GM18519 (cell line): ENCODE measurements at regions not wholly inside any gene's neighbourhood (a gene's known extent, or its start where the extent isn't known, plus 50 kb on each side); places are given as distances from the start of the nearest gene placed in this dataset.

Source experiments
- ATAC-seq: cut with Tn5 transposase; IDR thresholded peaks from one replicate; pipeline ENCODE4 v1.9.1; 2021; ENCODE audit warnings: mild to moderate bottlenecking, moderate library complexity; ENCODE audit not compliant: unreplicated experiment, low FRiP score

GRCh38 chr4:173794662-173795061 is 264.6 kb upstream of the HAND2 start:
- no peak for ATAC-seq

DNA sequence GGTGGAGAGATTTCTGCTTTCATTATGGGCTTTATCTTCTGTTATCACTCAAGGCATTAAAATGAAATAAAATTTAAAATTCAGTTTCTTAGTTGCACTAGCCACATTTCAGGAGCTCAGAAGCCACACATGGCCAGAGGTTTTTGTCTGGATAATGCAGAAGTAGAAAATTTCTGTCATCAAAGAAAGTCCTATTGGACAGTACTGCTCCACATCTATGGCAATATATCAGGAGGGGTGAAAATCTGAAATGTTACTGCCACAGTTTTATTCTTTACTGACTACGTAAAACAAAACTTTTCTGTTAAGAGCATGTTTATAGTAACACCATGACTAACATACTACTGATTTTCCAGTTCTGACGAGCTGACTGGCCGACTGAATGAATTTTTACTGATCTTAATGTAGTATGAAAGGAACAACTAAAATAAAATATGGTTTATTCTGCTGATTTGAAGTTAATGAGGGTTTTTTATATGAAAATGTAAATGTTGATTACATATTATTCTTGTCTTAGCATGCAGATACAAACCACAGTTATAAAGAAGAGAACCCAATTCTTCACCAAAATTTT is 264.0 kb upstream of the HAND2 start:
- no peak for ATAC-seq

DNA sequence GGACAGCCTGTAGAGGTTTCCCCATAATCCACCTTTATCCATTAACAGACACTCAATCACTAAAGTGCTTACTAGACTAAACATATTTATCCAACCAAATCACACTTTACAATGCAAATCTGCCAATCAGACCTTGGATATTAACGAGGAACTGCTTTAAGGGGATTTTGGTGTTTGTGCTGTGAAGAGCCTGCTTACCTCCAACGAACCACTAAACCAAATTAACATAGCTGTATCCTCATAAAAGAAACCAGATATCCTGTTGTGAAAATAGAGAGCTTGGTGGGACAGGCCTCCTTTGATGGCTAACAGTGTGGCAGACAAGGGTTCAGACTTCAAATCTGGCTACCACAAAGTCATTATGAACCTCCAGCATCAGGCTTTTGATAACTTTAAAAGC is 252.6 kb upstream of the HAND2 start:
- no peak for ATAC-seq

GRCh38 chr4:173777921-173778320 is 247.9 kb upstream of the HAND2 start:
- ATAC-seq, result no peak

GRCh38 chr4:173777421-173777820 is 247.4 kb upstream of the HAND2 start:
- ATAC-seq, result no peak

DNA sequence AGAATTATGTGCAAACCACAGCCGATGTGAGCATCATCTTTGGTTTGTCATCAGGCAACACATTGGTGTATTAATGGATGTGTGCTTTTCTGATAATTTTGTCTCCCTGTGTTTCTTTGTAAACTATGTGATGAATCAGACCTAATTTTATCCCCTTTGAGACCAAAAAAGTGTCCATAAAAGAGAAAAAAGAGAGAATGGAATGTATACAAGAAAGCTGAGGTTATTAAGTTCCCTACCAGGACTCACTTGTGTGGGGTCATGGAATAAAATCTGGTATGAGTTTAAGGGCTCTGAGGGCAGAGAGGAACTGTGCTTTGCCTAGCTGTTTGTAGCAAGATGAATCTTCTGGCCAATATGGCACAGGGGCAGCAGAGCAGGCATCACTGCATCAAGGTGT is 239.5 kb upstream of the HAND2 start:
- no peak for ATAC-seq

DNA sequence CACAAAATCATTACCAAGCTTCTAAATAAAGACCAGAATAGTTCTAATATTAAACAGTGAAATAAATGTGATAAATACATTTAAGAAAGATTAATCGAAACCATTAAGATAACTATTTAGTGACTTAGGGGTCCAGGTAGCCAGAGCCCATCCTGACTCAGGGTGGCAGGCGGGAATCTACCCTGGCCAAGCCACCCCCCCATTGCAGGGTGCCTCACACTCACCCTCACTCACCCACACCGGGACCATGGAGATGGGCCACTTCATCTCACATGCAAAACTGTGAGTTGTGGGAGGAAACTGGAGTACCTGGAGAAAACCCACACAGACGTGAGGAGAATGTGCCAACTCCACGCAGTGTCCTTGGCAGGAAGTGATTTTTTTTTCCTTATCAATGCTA is 237.6 kb upstream of the HAND2 start:
- ATAC-seq, result no peak

DNA sequence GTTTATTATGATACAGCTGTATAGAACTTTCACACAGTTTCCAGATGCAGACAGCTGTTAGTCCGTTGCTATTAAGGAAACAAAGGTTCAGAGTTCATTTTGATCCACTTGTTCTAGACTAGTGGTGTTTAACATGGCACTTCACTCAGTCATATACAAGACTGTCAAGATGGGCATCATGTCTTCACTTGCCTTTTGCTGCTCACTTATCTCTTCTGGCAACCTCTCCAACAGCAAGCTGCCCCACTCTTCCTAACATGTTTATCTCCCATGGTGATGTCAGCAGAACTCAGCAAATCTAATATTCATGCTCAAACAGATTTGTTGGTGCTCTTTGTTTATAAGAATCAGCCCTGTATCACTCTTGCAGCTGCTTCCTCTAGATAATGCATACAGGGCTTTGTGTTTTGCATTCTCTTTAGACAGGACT is 236.2 kb upstream of the HAND2 start:
- ATAC-seq, result no peak

DNA sequence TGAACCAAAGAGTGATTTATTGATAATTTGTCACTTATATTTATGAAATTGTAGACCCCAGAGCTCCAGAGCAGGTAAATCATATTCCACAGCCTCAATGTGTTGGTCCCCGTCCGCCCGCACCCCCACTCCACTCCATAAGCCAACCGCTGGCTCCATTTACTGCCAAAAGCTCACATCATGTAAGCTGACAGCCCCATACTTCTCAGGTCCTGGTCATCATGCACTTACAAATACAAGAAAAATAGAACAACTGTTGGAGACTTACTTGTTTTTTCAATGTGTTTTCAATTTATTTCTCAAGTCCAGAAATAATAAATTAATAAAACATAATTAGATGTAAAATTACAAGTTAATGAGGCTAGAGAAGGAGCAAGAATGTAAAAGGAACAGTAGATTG is 235.7 kb upstream of the HAND2 start:
- no peak for ATAC-seq

- no peak for ATAC-seq
These were observed 233.4 kb upstream of the HAND2 start for GRCh38 chr4:173763389-173763788.

- ATAC-seq, result no peak
These were observed 231.9 kb upstream of the HAND2 start for GRCh38 chr4:173761938-173762337.

- no peak for ATAC-seq
These were observed 231.2 kb upstream of the HAND2 start for GRCh38 chr4:173761236-173761635.

DNA sequence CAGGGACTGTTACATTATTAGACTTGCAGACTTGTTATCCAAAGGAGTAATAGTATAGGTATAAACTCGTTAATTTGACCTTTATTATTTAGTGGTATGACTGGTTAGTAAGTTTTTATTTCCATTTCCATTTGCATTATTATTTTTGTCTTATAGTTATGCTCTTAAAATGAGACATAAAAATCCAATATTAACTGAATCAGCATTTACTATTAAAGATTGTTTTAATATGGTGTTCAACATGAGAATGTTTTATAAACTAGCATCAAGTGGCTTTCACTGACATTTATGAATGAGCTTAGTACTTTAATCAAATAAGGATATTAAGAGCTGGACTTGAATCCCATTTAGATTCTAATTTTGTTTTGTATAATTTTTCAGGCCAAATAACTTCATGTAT is 228.1 kb upstream of the HAND2 start:
- no peak for ATAC-seq

DNA sequence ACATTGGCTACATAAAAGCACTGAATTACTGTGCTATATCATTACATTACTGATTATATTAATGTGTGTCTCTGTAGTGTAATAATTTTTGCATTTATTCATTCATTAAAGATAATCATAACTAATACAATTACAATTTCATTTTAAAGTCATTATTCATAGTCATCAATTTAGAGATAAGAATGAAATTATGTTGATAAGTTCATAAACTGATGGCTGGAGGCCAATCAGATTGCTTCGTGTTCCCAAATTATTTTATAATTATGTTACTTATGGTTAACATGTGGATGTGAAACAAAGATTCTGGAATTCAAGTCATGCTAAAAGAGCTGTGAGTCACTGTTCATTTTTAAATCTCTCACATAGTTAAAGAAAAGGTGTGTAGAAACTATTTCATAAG is 223.4 kb upstream of the HAND2 start:
- ATAC-seq, result no peak

GRCh38 chr4:173752610-173753230 is 222.7 kb upstream of the HAND2 start:
- no peak for ATAC-seq

GRCh38 chr4:173748353-173748752 is 218.3 kb upstream of the HAND2 start:
- no peak for ATAC-seq

GRCh38 chr4:173747537-173748257 is 217.7 kb upstream of the HAND2 start:
- ATAC-seq, result no peak

- ATAC-seq, result no peak
These were observed 216.4 kb upstream of the HAND2 start for GRCh38 chr4:173746424-173746823.

DNA sequence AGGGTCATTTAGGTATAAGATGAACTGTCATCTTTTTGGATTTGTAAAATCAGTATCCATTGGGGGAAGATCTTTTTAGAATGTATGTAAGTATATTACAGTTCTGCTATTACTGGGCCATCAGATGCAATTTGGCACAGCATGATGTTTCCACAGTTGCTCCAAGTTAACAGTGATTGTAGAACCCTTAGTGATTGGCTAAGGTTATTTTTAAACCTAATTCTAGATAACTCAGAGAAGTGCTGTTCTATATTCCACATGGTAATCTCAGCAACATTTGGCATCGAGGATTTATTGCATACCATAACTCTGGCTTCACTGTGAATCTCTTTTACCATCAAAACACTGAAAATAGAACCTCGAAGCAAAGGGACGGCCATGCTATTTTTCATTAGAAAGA is 215.7 kb upstream of the HAND2 start:
- ATAC-seq, result no peak

GRCh38 chr4:173736840-173737239 is 206.8 kb upstream of the HAND2 start:
- ATAC-seq, result no peak

- no peak for ATAC-seq
These were observed 205.6 kb upstream of the HAND2 start for GRCh38 chr4:173735585-173735984.

DNA sequence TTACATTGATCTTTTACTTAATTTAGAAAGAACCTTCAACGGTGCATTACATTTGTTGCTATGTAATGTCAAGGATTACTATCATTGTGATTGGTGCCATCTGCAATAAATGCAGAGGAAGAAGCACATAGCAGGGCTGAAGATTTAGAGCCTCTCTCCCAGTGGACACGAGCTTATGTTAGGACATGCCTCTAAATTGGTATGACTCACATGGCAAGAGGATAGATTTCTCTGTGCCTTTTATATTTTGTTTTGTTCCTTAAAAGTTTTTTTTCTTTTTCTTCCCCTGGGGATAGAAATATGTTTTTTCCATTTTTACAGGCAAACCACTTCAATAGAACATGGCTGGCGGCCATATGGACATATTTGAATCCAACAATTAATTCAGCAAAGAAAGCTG is 205.0 kb upstream of the HAND2 start:
- ATAC-seq, result no peak
